DND-41 (cell line): ENCODE measurements at regions not wholly inside any gene's neighbourhood (a gene's known extent, or its start where the extent isn't known, plus 50 kb on each side); places are given as distances from the start of the nearest gene placed in this dataset.

ENCODE experiments used
- EZH2 ChIP-seq: IDR thresholded peaks from 3 replicates; pipeline ENCODE4 v1.6.1; 2012; ENCODE audit warnings: borderline replicate concordance, low read depth, mild to moderate bottlenecking, moderate library complexity, low read length, inconsistent platforms; ENCODE audit not compliant: severe bottlenecking
- TF ChIP-seq, protein P1 (sequence below): IDR thresholded peaks from 2 replicates; pipeline ENCODE4 v1.5.1; 2012; ENCODE audit warnings: borderline replicate concordance, low read length, moderate library complexity, mild to moderate bottlenecking; ENCODE audit not compliant: poor library complexity, severe bottlenecking; ENCODE audit errors: extremely low read depth

DNA sequence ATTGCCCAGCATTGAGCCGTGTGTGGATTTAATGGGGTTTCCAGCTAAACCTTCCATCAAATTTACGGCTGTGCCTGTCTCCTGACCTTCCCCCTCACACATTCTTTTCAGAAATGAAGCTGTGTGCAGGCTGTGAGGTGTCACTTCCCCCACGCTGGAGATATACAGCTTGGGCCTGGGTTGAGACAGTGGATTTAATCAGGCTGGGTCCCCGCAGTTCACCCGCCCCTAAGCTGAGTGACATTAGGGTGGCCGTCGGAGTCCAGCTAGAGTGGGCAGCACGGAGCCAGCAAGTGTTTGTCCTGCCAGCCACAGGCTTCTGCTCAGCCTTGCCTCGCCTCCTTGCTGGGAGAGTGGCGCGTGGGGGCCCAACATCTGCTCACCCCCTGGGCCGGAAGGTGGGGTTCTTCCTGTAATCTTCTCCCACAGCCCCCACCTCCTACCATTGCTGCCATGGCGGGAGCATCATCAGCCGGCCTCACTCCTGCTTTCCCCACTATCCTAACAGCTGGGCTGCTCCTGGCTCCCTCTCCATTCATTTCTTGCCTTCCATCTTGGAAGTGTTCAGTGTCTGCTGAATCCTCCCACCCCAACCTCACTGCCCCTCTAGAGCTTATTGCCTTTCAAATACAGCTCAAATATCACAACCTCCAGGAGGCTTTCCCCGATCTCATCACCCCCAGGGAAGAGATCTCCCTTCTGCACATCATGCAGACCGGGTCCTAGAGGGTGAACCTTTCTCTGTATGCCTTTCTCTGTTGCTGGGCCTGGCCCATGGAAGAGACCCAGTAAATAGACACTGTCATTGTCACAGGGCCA, 149.0 kb downstream of the GLI2 start:
- TF ChIP-seq, protein P1, sequence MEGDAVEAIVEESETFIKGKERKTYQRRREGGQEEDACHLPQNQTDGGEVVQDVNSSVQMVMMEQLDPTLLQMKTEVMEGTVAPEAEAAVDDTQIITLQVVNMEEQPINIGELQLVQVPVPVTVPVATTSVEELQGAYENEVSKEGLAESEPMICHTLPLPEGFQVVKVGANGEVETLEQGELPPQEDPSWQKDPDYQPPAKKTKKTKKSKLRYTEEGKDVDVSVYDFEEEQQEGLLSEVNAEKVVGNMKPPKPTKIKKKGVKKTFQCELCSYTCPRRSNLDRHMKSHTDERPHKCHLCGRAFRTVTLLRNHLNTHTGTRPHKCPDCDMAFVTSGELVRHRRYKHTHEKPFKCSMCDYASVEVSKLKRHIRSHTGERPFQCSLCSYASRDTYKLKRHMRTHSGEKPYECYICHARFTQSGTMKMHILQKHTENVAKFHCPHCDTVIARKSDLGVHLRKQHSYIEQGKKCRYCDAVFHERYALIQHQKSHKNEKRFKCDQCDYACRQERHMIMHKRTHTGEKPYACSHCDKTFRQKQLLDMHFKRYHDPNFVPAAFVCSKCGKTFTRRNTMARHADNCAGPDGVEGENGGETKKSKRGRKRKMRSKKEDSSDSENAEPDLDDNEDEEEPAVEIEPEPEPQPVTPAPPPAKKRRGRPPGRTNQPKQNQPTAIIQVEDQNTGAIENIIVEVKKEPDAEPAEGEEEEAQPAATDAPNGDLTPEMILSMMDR = no peak
- TF ChIP-seq EZH2 = no peak
